Activated CD4-positive, alpha-beta T cell treated with anti-CD3 and anti-CD28 coated beads, Interleukin-10, Interleukin-2, amounts not matched to agents 100 ng/mL and 50 ng/mL, durations not matched to agents 16 hours and 8 hours (primary cell): ENCODE measurements at regions not wholly inside any gene's neighbourhood (a gene's known extent, or its start where the extent isn't known, plus 50 kb on each side); places are given as distances from the start of the nearest gene placed in this dataset.
"Not testable (repeated sequence)": the region's sequence is repeated elsewhere in the genome, so short reads cannot be mapped to it uniquely, and the experiment has no call there.

Experiments used
- DNase-seq: peaks from one replicate; pipeline ENCODE4 v3.0.0-alpha.2; 2020

GRCh38 chr14:51596488-51597117 lies 55.1 kb upstream of the FRMD6 start:
- DNase-seq: no peak

DNA sequence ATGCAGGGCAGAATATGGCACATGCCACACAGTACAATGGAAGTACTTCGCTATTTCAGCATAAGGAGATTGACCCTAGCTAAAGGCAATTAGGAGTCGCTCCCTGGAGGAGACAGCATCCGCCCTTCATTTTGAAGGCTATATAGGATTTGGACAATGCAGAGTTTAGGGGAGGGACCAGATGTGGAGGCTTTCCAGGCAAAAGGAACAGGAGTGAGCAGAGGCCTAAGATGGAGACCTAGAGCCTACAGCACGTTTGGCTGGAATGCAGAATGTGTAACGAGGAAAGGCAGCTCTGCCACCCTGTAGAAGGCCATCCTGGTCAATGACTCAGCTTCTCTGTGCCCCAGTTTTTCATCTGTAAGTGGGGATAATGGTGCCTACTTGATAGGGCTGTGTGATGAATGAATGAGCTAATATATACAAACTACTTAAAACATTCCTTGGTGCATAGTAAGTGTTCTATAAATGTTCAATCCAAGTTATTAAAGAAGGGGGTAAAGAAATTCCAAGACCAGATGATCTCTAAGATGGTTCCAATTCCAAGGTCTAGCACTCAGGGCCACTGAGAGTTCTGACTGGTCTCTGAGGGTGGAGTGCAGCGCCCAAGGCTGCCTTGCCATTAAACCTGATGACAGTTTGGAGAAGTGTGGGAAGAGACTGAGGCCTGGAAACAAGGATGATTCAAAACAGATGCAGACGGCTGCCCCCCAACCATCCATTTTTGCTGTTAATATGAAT lies 54.3 kb upstream of the FRMD6 start:
- DNase-seq: no peak

DNA sequence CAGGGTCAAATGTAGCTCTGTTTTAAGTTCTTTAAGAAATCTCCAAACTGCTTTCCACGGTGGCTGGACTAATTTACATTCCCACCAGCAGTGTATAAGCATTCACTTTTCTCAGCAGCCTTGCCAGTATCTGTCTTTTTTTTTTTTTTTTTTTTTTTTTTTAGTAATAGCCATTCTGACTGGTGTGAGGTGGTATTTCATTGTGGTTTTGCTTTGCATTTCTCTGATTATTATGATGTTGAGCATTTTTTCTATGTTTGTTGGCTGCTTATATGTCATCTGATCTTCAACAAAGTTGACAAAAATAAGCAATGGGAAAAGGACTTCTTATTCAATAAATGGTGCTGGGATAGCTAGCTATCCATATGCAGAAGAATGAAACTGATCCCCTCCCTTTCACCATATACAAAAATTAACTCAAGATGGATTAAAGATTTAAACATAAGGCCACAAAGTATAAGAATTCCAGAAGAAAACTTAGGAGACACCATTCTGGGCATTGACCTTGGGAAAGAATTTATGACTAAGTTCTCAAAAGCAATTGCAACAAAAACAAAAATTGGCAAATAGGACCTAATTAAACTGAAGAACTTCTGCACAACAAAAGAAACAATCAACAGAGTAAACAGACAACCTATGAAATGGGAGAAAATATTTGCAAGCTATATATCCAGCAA lies 52.6 kb upstream of the FRMD6 start:
- DNase-seq: not testable (repeated sequence)

DNA sequence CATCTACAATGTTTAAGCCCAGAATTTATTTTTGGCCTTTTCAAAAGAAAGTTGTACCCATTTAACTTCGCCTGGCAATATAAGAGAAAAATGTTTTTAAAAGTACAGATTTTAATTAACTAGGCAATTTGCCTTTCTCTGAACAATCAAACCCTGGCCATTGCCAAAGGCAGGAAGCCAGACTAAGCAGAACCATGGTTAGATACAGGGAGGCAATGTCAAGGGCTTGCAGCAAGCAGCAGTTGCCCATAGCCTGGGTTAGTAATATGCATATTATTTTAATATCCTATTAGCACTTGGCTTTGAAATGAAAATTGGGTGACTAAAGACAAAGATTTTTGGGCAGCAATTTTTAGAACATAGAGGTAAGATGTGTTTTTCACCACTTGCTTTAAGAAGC lies 51.1 kb upstream of the FRMD6 start:
- no peak for DNase-seq
